ENCODE measurements at regions not wholly inside any gene's neighbourhood (a gene's known extent, or its start where the extent isn't known, plus 50 kb on each side); places are given as distances from the start of the nearest gene placed in this dataset.

DNA sequence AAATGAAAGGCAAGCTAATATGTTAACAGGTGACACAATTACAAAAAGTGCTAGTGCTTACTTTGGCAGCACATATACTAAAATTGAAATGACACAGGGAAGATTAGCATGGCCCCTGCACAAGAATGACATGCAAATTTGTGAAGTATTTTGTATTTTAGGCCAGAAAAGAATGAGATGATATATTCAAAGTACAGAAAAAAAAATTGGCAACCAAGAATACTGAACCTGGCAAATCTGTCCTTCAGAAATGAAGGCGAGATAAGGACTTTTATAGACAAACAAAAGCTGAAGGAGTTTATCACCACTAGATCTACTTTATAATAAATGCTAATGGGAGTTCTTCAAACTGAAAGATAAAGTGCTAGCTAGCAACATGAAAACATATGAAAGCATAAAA is 350.0 kb upstream of the POU3F1 start:
- WGBS, 2 donors, result 87 to 94% methylated on average over 1 of the region's 1 CpG
- TF ChIP-seq, protein P1, sequence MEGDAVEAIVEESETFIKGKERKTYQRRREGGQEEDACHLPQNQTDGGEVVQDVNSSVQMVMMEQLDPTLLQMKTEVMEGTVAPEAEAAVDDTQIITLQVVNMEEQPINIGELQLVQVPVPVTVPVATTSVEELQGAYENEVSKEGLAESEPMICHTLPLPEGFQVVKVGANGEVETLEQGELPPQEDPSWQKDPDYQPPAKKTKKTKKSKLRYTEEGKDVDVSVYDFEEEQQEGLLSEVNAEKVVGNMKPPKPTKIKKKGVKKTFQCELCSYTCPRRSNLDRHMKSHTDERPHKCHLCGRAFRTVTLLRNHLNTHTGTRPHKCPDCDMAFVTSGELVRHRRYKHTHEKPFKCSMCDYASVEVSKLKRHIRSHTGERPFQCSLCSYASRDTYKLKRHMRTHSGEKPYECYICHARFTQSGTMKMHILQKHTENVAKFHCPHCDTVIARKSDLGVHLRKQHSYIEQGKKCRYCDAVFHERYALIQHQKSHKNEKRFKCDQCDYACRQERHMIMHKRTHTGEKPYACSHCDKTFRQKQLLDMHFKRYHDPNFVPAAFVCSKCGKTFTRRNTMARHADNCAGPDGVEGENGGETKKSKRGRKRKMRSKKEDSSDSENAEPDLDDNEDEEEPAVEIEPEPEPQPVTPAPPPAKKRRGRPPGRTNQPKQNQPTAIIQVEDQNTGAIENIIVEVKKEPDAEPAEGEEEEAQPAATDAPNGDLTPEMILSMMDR (IDR thresholded peaks at IDR 0.05), result no peak
- TF ChIP-seq EP300 (IDR thresholded peaks at IDR 0.05), result no peak
- no peak for TF ChIP-seq POLR2A (IDR thresholded peaks at IDR 0.05)

DNA sequence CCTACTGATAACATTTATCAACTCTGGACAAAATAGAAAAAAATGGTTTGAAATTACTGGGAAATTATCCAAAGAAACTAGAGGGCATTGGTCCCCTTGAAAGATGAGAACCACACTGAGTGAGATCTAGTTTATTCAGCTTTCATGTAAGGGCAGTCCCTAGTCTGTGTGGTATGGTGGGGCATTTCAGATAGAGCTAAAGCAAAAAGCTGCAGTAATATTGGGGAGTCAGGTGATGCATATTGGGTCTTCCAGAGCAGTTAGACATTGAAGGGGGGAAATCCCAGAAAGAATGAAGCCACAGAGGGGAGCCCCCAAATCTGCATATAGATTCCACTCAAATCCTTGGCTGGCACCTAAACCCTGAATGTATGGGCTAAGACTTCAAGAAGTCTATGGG is 347.7 kb upstream of the POU3F1 start:
- DNase-seq (ENCODE audit: low spot score in 2 of 2), result no peak
- H3K27ac ChIP-seq, result no peak overlapping the region
- H3K27me3 ChIP-seq, result no peaks in the 10 kb centered on the region
- no peak overlapping the region for H3K4me3 ChIP-seq
- H3K4me1 ChIP-seq, result no peaks in the 10 kb centered on the region
- no peaks in the 10 kb centered on the region for H3K36me3 ChIP-seq
- H3K9me3 ChIP-seq, result peaks cover 0 to 30% (median 0%) of the 10 kb centered on the region in 4 donors
- no peak for TF ChIP-seq EP300 (IDR thresholded peaks at IDR 0.05)
- TF ChIP-seq, protein P1 (IDR thresholded peaks at IDR 0.05), result no peak
- TF ChIP-seq POLR2A (IDR thresholded peaks at IDR 0.05), result no peak

More for the DNA sequence above, 350.0 kb upstream of the POU3F1 start:
- DNase-seq (ENCODE audit: low spot score in 2 of 2), result no peak
- H3K4me3 ChIP-seq, result no peak overlapping the region
- no peak overlapping the region for H3K27ac ChIP-seq
- no peaks in the 10 kb centered on the region for H3K4me1 ChIP-seq
- peaks cover 0 to 13% (median 0%) of the 10 kb centered on the region in 4 donors for H3K9me3 ChIP-seq
- no peaks in the 10 kb centered on the region for H3K27me3 ChIP-seq
- no peaks in the 10 kb centered on the region for H3K36me3 ChIP-seq

DNA sequence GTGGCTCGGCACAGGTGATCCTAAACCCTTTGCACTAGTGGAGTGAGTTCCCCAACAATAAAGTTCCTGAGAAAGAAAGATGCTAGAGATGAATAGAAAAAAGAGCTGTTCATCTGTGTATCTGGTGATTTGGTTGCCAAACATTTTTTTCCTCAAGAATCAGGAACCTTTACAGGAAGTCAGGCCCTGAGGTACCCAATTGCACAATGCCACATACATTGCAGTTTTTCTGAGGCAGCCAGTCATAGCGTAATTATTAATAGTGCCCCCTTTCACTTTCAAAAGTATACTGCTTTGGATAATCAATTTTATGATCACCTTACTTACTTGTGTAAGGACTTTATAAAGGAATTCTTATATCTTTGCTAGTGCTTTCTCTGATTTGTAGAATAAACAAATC is 346.3 kb upstream of the POU3F1 start:
- Histone ChIP-seq H3K27me3 (no peaks in the 10 kb centered on the region), H3K36me3 (no peaks in the 10 kb centered on the region), H3K4me3 (no peak overlapping the region), H3K27ac (no peak overlapping the region), H3K9me3 (peaks cover 0 to 37% (median 0%) of the 10 kb centered on the region in 4 donors), H3K4me1 (no peaks in the 10 kb centered on the region)
- 69 to 70% methylated on average over 2 of the region's 2 CpGs for WGBS, 2 donors
- no peak for DNase-seq (ENCODE audit: low spot score in 2 of 2)
- TF ChIP-seq POLR2A (IDR thresholded peaks at IDR 0.05) (no peak), EP300 (IDR thresholded peaks at IDR 0.05) (no peak)
- TF ChIP-seq, protein P1 (IDR thresholded peaks at IDR 0.05), result no peak

DNA sequence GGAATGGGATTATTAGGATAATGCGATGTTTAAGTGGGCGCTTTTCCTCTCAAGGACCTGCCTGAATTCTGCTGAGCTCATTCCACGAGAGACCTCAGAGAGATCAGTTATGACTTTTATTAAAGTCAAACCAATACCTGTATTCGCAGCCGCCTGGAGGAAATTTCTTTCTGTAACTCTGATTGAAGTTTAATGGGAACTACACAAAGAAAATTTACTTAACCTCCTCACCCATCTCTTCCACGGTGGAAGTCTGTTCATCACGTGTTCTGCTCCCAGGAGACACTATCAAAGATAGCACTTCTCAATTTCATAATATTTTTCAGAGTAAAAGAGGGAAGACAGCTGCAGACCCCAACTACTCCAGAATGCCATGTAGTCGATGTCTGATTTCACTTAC is 334.7 kb upstream of the POU3F1 start:
- no peaks in the 10 kb centered on the region for H3K27me3 ChIP-seq
- no peaks in the 10 kb centered on the region for H3K4me1 ChIP-seq
- no peak for DNase-seq (ENCODE audit: low spot score in 2 of 2)
- no peak for TF ChIP-seq POLR2A (IDR thresholded peaks at IDR 0.05)
- TF ChIP-seq, protein P1 (IDR thresholded peaks at IDR 0.05), result no peak
- no peak for TF ChIP-seq EP300 (IDR thresholded peaks at IDR 0.05)
- H3K9me3 ChIP-seq, result no peaks in the 10 kb centered on the region
- H3K27ac ChIP-seq, result no peak overlapping the region
- 53 to 63% methylated on average over 8 of the region's 8 CpGs for WGBS, 2 donors
- H3K4me3 ChIP-seq, result no peak overlapping the region
- H3K36me3 ChIP-seq, result no peaks in the 10 kb centered on the region

DNA sequence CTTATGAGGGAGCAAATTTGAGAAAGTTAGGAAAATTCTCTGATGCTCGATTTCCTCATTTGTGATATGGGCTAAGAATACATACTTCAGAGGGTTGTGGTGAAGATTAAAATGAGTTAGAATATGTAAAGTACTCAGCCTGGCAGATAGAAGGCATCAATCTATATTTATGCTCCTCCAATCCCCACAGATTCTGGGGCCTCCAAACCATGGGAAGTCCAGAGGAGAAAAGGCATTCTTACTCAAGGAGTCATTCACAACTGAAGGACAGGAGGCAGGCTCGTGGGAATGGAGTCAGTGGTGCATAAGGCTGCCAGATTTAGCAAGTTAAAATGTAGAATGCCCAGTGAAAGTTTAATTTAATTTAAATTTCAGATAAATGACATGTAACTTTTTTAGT is 330.0 kb upstream of the POU3F1 start:
- WGBS, 2 donors, result 63 to 68% methylated on average over 2 of the region's 2 CpGs
- H3K36me3 ChIP-seq, result no peaks in the 10 kb centered on the region
- H3K27me3 ChIP-seq, result no peaks in the 10 kb centered on the region
- DNase-seq (ENCODE audit: low spot score in 2 of 2), result no peak
- no peak overlapping the region for H3K4me3 ChIP-seq
- no peaks in the 10 kb centered on the region for H3K4me1 ChIP-seq
- H3K9me3 ChIP-seq, result peaks cover 0 to 14% (median 0%) of the 10 kb centered on the region in 4 donors
- H3K27ac ChIP-seq, result no peak overlapping the region
- TF ChIP-seq POLR2A (IDR thresholded peaks at IDR 0.05), result no peak
- TF ChIP-seq EP300 (IDR thresholded peaks at IDR 0.05), result no peak
- TF ChIP-seq, protein P1 (IDR thresholded peaks at IDR 0.05), result no peak
